A549 (cell line): ENCODE measurements at regions not wholly inside any gene's neighbourhood (a gene's known extent, or its start where the extent isn't known, plus 50 kb on each side); places are given as distances from the start of the nearest gene placed in this dataset.

Experiments
- ATAC-seq, 2 experiments: fragments of 200-7000 bp in 1 of 2; fragments of >200 bp in 1 of 2; cut with Nextera tagmentation in 1 of 2; cut with Tn5 transposase in 1 of 2; 3 replicates each; pipeline versions ENCODE4 v1.8.0 to v1.9.1; 2018 to 2020; ENCODE audit warnings: mild to moderate bottlenecking in 1 of 2, moderate library complexity in 1 of 2
- CTCF ChIA-PET: fragments of 300-600 bp; sonication (Branson Sonifier 250); formaldehyde crosslinking; extraction: SDS; loops from one replicate; lab custom pipeline; 2021; ENCODE audit warnings: antibody characterized with exemption, inconsistent platforms; lab: Yijun Ruan, JAX
- POLR2A ChIA-PET: fragments of 350-600 bp; formaldehyde crosslinking; extraction: SDS; loops from one replicate; lab custom pipeline; 2021; ENCODE audit warnings: antibody characterized with exemption, inconsistent platforms; lab: Yijun Ruan, JAX
- DNase-seq, 2 experiments: peaks; one replicate each; pipeline versions ENCODE4 v3.0.0 to v3.0.0-alpha.2; 2011 to 2016; ENCODE audit warnings: low read depth in 1 of 2, low spot score in 1 of 2
- FAIRE-seq: peaks from 2 replicates; lab custom pipeline; 2011; peaks lifted over from hg19 to GRCh38; lab: Jason Lieb, UNC
- H3K27ac ChIP-seq, 2 experiments: fragments of >200 bp; sonication (Bioruptor Twin); formaldehyde crosslinking; 3 replicates each; pipeline ENCODE4 v1.5.1; 2016 to 2017
- H3K4me1 ChIP-seq: fragments of >200 bp; sonication (Bioruptor Twin); formaldehyde crosslinking; 3 replicates; pipeline ENCODE4 v1.6.1; 2016
- H3K4me2 ChIP-seq: fragments of >200 bp; sonication (Bioruptor Twin); formaldehyde crosslinking; 3 replicates; pipeline ENCODE4 v1.6.1; 2016
- H3K4me3 ChIP-seq: fragments of >200 bp; sonication (Bioruptor Twin); formaldehyde crosslinking; 3 replicates; pipeline ENCODE4 v1.5.1; 2016
- H3K9me3 ChIP-seq: fragments of >200 bp; sonication (Bioruptor Twin); formaldehyde crosslinking; 3 replicates; pipeline ENCODE4 v1.6.1; 2016
- CBX2 ChIP-seq: fragments of 200-600 bp; sonication (generic); IDR thresholded peaks from 2 replicates; pipeline ENCODE4 v1.6.1; 2016; ENCODE audit warnings: low read depth, mild to moderate bottlenecking, borderline replicate concordance
- CBX8 ChIP-seq: fragments of 200-600 bp; sonication (generic); IDR thresholded peaks from 2 replicates; pipeline ENCODE4 v1.6.1; 2016
- E2F6 ChIP-seq: IDR thresholded peaks from 2 replicates; pipeline ENCODE4 v1.6.1; 2012; ENCODE audit warnings: low read depth, borderline replicate concordance
- EP300 ChIP-seq, 2 experiments: fragments of >200 bp; sonication (Bioruptor Twin); formaldehyde crosslinking; IDR thresholded peaks; 2 replicates in 1 of 2; 3 replicates in 1 of 2; pipeline ENCODE4 v1.6.1; 2016 to 2017
- ESRRA ChIP-seq: fragments of 150-350 bp; IDR thresholded peaks from 2 replicates; pipeline ENCODE4 v1.6.1; 2014; ENCODE audit warnings: mild to moderate bottlenecking, low read length, borderline replicate concordance
- FOSB ChIP-seq: fragments of 250-450 bp; sonication (Bioruptor Pico); IDR thresholded peaks from 2 replicates; pipeline ENCODE4 v1.5.0; 2020; ENCODE audit warnings: mild to moderate bottlenecking, moderate library complexity
- FOSL2 ChIP-seq, 2 experiments: fragments of 450-650 bp in 1 of 2; fragments of >200 bp in 1 of 2; sonication (Bioruptor Twin) in 1 of 2; formaldehyde crosslinking; IDR thresholded peaks; 2 replicates each; pipeline versions ENCODE4 v1.5.0 to v1.6.1; 2016 to 2020; ENCODE audit warnings: mild to moderate bottlenecking in 1 of 2, moderate library complexity in 1 of 2
- FOXS1 ChIP-seq: fragments of 250-450 bp; sonication (Bioruptor Pico); IDR thresholded peaks from 2 replicates; pipeline ENCODE4 v1.5.0; 2020; ENCODE audit warnings: mild to moderate bottlenecking, moderate library complexity
- HDAC2 ChIP-seq: fragments of 200-600 bp; sonication (generic); IDR thresholded peaks from 2 replicates; pipeline ENCODE4 v1.6.1; 2016
- HEYL ChIP-seq: fragments of 250-450 bp; sonication (Bioruptor Pico); IDR thresholded peaks from 2 replicates; pipeline ENCODE4 v1.8.0; 2021; ENCODE audit warnings: mild to moderate bottlenecking, moderate library complexity
- HOXA7 ChIP-seq: fragments of 250-450 bp; sonication (Bioruptor Pico); IDR thresholded peaks from 2 replicates; pipeline ENCODE4 v1.5.0; 2020; ENCODE audit warnings: mild to moderate bottlenecking, moderate library complexity
- HOXB13 ChIP-seq: fragments of 250-450 bp; sonication (Bioruptor Pico); IDR thresholded peaks from 2 replicates; pipeline ENCODE4 v1.5.0; 2020; ENCODE audit warnings: low read depth, mild to moderate bottlenecking, moderate library complexity
- HOXB5 ChIP-seq: fragments of 250-450 bp; sonication (Bioruptor Pico); IDR thresholded peaks from 2 replicates; pipeline ENCODE4 v1.5.0; 2020; ENCODE audit warnings: mild to moderate bottlenecking, moderate library complexity
- JUN ChIP-seq, 2 experiments: fragments of >200 bp; sonication (Bioruptor Twin); formaldehyde crosslinking; IDR thresholded peaks; 2 replicates in 1 of 2; 3 replicates in 1 of 2; pipeline ENCODE4 v1.6.1; 2016 to 2017
- JUNB ChIP-seq: fragments of >200 bp; sonication (Bioruptor Twin); formaldehyde crosslinking; IDR thresholded peaks from 2 replicates; pipeline ENCODE4 v1.6.1; 2016
- KDM1A ChIP-seq: fragments of 200-600 bp; sonication (generic); IDR thresholded peaks from 2 replicates; pipeline ENCODE4 v1.6.1; 2016; ENCODE audit warnings: low read depth, mild to moderate bottlenecking
- MAZ ChIP-seq: fragments of 150-350 bp; IDR thresholded peaks from 2 replicates; pipeline ENCODE4 v1.6.1; 2014; ENCODE audit warnings: antibody characterized with exemption, low read depth, low read length, borderline replicate concordance
- MYC ChIP-seq: IDR thresholded peaks from 2 replicates; pipeline ENCODE4 v1.6.1; 2012; ENCODE audit warnings: mild to moderate bottlenecking, inconsistent platforms, low read length, improper control_type of control experiment, borderline replicate concordance
- NFE2L2 ChIP-seq: fragments of 150-350 bp; conservative IDR thresholded peaks from 2 replicates; pipeline ENCODE4 v1.6.1; 2014; ENCODE audit warnings: low read length
- PBX3 ChIP-seq: IDR thresholded peaks from 2 replicates; pipeline ENCODE4 v1.6.1; 2012
- RAD21 ChIP-seq, 2 experiments: fragments of >200 bp in 1 of 2; sonication (Bioruptor Twin) in 1 of 2; formaldehyde crosslinking in 1 of 2; IDR thresholded peaks in 1 of 2; conservative IDR thresholded peaks in 1 of 2; 2 replicates in 1 of 2; 3 replicates in 1 of 2; pipeline ENCODE4 v1.6.1; 2012 to 2018; ENCODE audit warnings: inconsistent platforms in 1 of 2
- RFX5 ChIP-seq: fragments of 450-650 bp; IDR thresholded peaks from 2 replicates; pipeline ENCODE4 v1.7.1; 2014; ENCODE audit warnings: antibody characterized with exemption, mild to moderate bottlenecking, moderate library complexity
- SMC3 ChIP-seq: fragments of >200 bp; sonication (Bioruptor Twin); formaldehyde crosslinking; IDR thresholded peaks from 3 replicates; pipeline ENCODE4 v1.6.1; 2018; ENCODE audit warnings: inconsistent platforms
- ZFP36 ChIP-seq: fragments of 450-650 bp; IDR thresholded peaks from 2 replicates; pipeline ENCODE4 v1.6.1; 2014; ENCODE audit warnings: borderline replicate concordance; ENCODE audit not compliant: partially characterized antibody
- WGBS: methylation state at CpG from one replicate; pipeline ENCODE4 v1.1.6; 2017; ENCODE audit errors: missing lambda C conversion rate; 5-methylcytosine and 5-hydroxymethylcytosine counted together
- TF ChIP-seq, protein P1 (sequence below): fragments of 250-450 bp; sonication (Bioruptor Pico); IDR thresholded peaks from 2 replicates; pipeline ENCODE4 v1.5.0; 2021; ENCODE audit warnings: mild to moderate bottlenecking, moderate library complexity, borderline replicate concordance
- TF ChIP-seq, protein P2 (sequence below): fragments of 200-600 bp; sonication (generic); IDR thresholded peaks from 2 replicates; pipeline ENCODE4 v1.6.1; 2016; ENCODE audit warnings: antibody characterized with exemption, mild to moderate bottlenecking, moderate library complexity

- Histone ChIP-seq H3K9me3 (no peaks in the 10 kb centered on the region), H3K4me2 (no peak overlapping the region), H3K4me3 (no peak overlapping the region)
- FAIRE-seq (no peak), ATAC-seq (no peak), DNase-seq (no peak)
- 97% methylated on average over 4 of the region's 4 CpGs for WGBS
- CTCF ChIA-PET, result interaction anchor here (1.1 to 2.3 kb wide), 3 partner anchors 27 to 67 kb away, joined by 6 to 9 read pairs (median 8); no protein-coding TSS in a partner anchor
- no peak for TF ChIP-seq MYC
- no peak for TF ChIP-seq HOXA7 (CRISPR knock-in tag)
- no peak for TF ChIP-seq NFE2L2
- no peak for TF ChIP-seq HOXB13
- TF ChIP-seq E2F6, result no peak
- no peak for TF ChIP-seq FOXS1 (CRISPR knock-in tag)
- no peak for TF ChIP-seq CBX8
- TF ChIP-seq CBX2, result no peak
- TF ChIP-seq, protein P1, sequence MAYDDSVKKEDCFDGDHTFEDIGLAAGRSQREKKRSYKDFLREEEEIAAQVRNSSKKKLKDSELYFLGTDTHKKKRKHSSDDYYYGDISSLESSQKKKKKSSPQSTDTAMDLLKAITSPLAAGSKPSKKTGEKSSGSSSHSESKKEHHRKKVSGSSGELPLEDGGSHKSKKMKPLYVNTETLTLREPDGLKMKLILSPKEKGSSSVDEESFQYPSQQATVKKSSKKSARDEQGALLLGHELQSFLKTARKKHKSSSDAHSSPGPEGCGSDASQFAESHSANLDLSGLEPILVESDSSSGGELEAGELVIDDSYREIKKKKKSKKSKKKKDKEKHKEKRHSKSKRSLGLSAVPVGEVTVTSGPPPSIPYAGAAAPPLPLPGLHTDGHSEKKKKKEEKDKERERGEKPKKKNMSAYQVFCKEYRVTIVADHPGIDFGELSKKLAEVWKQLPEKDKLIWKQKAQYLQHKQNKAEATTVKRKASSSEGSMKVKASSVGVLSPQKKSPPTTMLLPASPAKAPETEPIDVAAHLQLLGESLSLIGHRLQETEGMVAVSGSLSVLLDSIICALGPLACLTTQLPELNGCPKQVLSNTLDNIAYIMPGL (CRISPR knock-in tag), result no peak
- TF ChIP-seq FOSB (CRISPR knock-in tag), result no peak
- no peak for TF ChIP-seq PBX3
- TF ChIP-seq ESRRA, result no peak
- no peak for TF ChIP-seq RAD21 (conservative IDR thresholded peaks at IDR 0.05 in 1 of 2, IDR thresholded peaks at IDR 0.05 in 1 of 2)
- TF ChIP-seq, all 56 proteins: peak for 0
- H3K27ac ChIP-seq, result no peak overlapping the region
- POLR2A ChIA-PET, result no interaction called here
- peaks cover 21% of the 10 kb centered on the region; the same call in 2 of the 3 replicates for H3K4me1 ChIP-seq
Measured at GRCh38 chr5:157922026-157922425, 63.1 kb upstream of the CLINT1 start.

DNA sequence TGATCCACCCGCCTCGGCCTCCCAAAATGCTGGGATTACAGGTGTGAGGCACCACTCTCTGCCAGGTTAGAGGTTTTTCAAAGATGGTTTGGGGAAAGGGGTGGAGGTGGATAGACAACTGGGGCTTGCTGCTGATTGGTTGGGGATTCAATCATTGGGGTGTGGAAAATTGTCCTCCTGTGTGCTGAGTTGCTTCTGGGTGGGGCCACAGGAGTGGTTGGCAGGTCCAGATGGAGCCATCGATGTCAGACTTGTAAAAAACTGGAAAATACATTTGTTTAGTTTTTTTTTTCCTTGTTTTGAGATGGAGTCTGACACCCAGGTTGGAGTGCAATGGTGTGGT, 61.9 kb upstream of the CLINT1 start:
- POLR2A ChIA-PET, result no interaction called here
- ATAC-seq, result no peak

More for the DNA sequence above, 61.9 kb upstream of the CLINT1 start:
- no peak for FAIRE-seq
- Histone ChIP-seq H3K4me2 (no peak overlapping the region), H3K4me3 (no peak overlapping the region), H3K4me1 (peaks cover 21% of the 10 kb centered on the region; the same call in 2 of the 3 replicates), H3K27ac (no peak overlapping the region), H3K9me3 (no peaks in the 10 kb centered on the region)
- 65% methylated on average over 3 of the region's 3 CpGs for WGBS
- TF ChIP-seq FOSL2 (IDR thresholded peaks at IDR 0.05) (no peak), FOSL2 (CRISPR knock-in tag; IDR thresholded peaks at IDR 0.05) (no peak), RAD21 (conservative IDR thresholded peaks at IDR 0.05 in 1 of 2, IDR thresholded peaks at IDR 0.05 in 1 of 2) (no peak), FOXS1 (CRISPR knock-in tag) (no peak), E2F6 (no peak), ZFP36 (no peak), CBX2 (no peak), HOXA7 (CRISPR knock-in tag) (no peak), JUNB (no peak), HDAC2 (no peak), JUN (IDR thresholded peaks at IDR 0.05) (no peak), HEYL (CRISPR knock-in tag) (no peak), HOXB5 (CRISPR knock-in tag) (no peak), MAZ (no peak), RFX5 (no peak), KDM1A (no peak), SMC3 (no peak), EP300 (IDR thresholded peaks at IDR 0.05) (no peak)
- TF ChIP-seq, protein P1 (CRISPR knock-in tag), result no peak
- TF ChIP-seq, protein P2, sequence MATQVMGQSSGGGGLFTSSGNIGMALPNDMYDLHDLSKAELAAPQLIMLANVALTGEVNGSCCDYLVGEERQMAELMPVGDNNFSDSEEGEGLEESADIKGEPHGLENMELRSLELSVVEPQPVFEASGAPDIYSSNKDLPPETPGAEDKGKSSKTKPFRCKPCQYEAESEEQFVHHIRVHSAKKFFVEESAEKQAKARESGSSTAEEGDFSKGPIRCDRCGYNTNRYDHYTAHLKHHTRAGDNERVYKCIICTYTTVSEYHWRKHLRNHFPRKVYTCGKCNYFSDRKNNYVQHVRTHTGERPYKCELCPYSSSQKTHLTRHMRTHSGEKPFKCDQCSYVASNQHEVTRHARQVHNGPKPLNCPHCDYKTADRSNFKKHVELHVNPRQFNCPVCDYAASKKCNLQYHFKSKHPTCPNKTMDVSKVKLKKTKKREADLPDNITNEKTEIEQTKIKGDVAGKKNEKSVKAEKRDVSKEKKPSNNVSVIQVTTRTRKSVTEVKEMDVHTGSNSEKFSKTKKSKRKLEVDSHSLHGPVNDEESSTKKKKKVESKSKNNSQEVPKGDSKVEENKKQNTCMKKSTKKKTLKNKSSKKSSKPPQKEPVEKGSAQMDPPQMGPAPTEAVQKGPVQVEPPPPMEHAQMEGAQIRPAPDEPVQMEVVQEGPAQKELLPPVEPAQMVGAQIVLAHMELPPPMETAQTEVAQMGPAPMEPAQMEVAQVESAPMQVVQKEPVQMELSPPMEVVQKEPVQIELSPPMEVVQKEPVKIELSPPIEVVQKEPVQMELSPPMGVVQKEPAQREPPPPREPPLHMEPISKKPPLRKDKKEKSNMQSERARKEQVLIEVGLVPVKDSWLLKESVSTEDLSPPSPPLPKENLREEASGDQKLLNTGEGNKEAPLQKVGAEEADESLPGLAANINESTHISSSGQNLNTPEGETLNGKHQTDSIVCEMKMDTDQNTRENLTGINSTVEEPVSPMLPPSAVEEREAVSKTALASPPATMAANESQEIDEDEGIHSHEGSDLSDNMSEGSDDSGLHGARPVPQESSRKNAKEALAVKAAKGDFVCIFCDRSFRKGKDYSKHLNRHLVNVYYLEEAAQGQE, result no peak
- DNase-seq, result no peak
- CTCF ChIA-PET, result interaction anchor here (0.6 to 2.2 kb wide), 5 partner anchors 11 to 1186 kb away, joined by 3 to 8 read pairs (median 3); no protein-coding TSS in a partner anchor
